HG02588 (cell line): ENCODE measurements at regions not wholly inside any gene's neighbourhood (a gene's known extent, or its start where the extent isn't known, plus 50 kb on each side); places are given as distances from the start of the nearest gene placed in this dataset.
"Not testable (repeated sequence)": the region's sequence is repeated elsewhere in the genome, so short reads cannot be mapped to it uniquely, and the experiment has no call there.

Source experiments
- ATAC-seq: cut with Tn5 transposase; IDR thresholded peaks from one replicate; pipeline ENCODE4 v1.9.1; 2021; ENCODE audit warnings: mild to moderate bottlenecking, moderate library complexity; ENCODE audit not compliant: unreplicated experiment

- no peak for ATAC-seq
These were observed 280.8 kb downstream of the ANKRD50 start for GRCh38 chr4:124431653-124432192.

- no peak for ATAC-seq
These were observed 280.0 kb downstream of the ANKRD50 start for GRCh38 chr4:124432500-124432899.

- ATAC-seq = no peak
These were observed 279.5 kb downstream of the ANKRD50 start for GRCh38 chr4:124433044-124433443.

GRCh38 chr4:124433500-124433899, 279.0 kb downstream of the ANKRD50 start:
- no peak for ATAC-seq

- no peak for ATAC-seq
These were observed 277.1 kb downstream of the ANKRD50 start for GRCh38 chr4:124435274-124435950.

GRCh38 chr4:124437853-124438495, 274.6 kb downstream of the ANKRD50 start:
- ATAC-seq = no peak

GRCh38 chr4:124445071-124445470, 267.5 kb downstream of the ANKRD50 start:
- no peak for ATAC-seq

- no peak for ATAC-seq
These were observed 262.7 kb downstream of the ANKRD50 start for GRCh38 chr4:124449881-124450280.

- ATAC-seq = no peak
These were observed 261.7 kb downstream of the ANKRD50 start for GRCh38 chr4:124450851-124451250.

- no peak for ATAC-seq
These were observed 257.7 kb downstream of the ANKRD50 start for GRCh38 chr4:124454772-124455270.

GRCh38 chr4:124455671-124456070, 256.9 kb downstream of the ANKRD50 start:
- no peak for ATAC-seq

GRCh38 chr4:124459196-124459940, 253.2 kb downstream of the ANKRD50 start:
- ATAC-seq = no peak

GRCh38 chr4:124459941-124460310, 252.6 kb downstream of the ANKRD50 start:
- no peak for ATAC-seq

GRCh38 chr4:124461592-124461991, 250.9 kb downstream of the ANKRD50 start:
- not testable (repeated sequence) for ATAC-seq

GRCh38 chr4:124462954-124463828, 249.3 kb downstream of the ANKRD50 start:
- no peak for ATAC-seq

- no peak for ATAC-seq
These were observed 247.7 kb downstream of the ANKRD50 start for GRCh38 chr4:124464836-124465235.

- ATAC-seq = no peak
These were observed 244.2 kb downstream of the ANKRD50 start for GRCh38 chr4:124468360-124468759.

- ATAC-seq = no peak
These were observed 242.6 kb downstream of the ANKRD50 start for GRCh38 chr4:124469981-124470380.

GRCh38 chr4:124478470-124478869, 234.1 kb downstream of the ANKRD50 start:
- no peak for ATAC-seq

- ATAC-seq = no peak
These were observed 232.5 kb downstream of the ANKRD50 start for GRCh38 chr4:124480061-124480460.

- ATAC-seq = no peak
These were observed 231.4 kb downstream of the ANKRD50 start for GRCh38 chr4:124481123-124481522.
